HPDE6-E6E7 (cell line): ENCODE measurements at regions not wholly inside any gene's neighbourhood (a gene's known extent, or its start where the extent isn't known, plus 50 kb on each side); places are given as distances from the start of the nearest gene placed in this dataset.

Source experiments
- DNase-seq: peaks from one replicate; pipeline ENCODE4 v3.0.0; 2011; ENCODE audit warnings: missing footprints; ENCODE audit errors: extremely low spot score

GRCh38 chr3:6568999-6569493 is 291.9 kb upstream of the GRM7 start:
- DNase-seq = no peak

- no peak for DNase-seq
Measured at GRCh38 chr3:6571448-6571847, 289.5 kb upstream of the GRM7 start.

GRCh38 chr3:6577584-6577983 is 283.3 kb upstream of the GRM7 start:
- no peak for DNase-seq

GRCh38 chr3:6578526-6578925 is 282.4 kb upstream of the GRM7 start:
- DNase-seq = no peak

- no peak for DNase-seq
Measured at GRCh38 chr3:6580808-6581207, 280.1 kb upstream of the GRM7 start.

GRCh38 chr3:6585360-6585759 is 275.6 kb upstream of the GRM7 start:
- DNase-seq = no peak

GRCh38 chr3:6600237-6600636 is 260.7 kb upstream of the GRM7 start:
- no peak for DNase-seq

- DNase-seq = no peak
Measured at GRCh38 chr3:6601374-6601773, 259.5 kb upstream of the GRM7 start.

- no peak for DNase-seq
Measured at GRCh38 chr3:6602329-6602728, 258.6 kb upstream of the GRM7 start.

- DNase-seq = no peak
Measured at GRCh38 chr3:6605227-6605626, 255.7 kb upstream of the GRM7 start.

- DNase-seq = no peak
Measured at GRCh38 chr3:6608843-6609242, 252.1 kb upstream of the GRM7 start.

GRCh38 chr3:6612034-6612616 is 248.8 kb upstream of the GRM7 start:
- DNase-seq = no peak

GRCh38 chr3:6622260-6622659 is 238.7 kb upstream of the GRM7 start:
- no peak for DNase-seq

GRCh38 chr3:6622712-6623111 is 238.2 kb upstream of the GRM7 start:
- no peak for DNase-seq

- no peak for DNase-seq
Measured at GRCh38 chr3:6631376-6631775, 229.5 kb upstream of the GRM7 start.

- no peak for DNase-seq
Measured at GRCh38 chr3:6640907-6641306, 220.0 kb upstream of the GRM7 start.

GRCh38 chr3:6644070-6644929 is 216.6 kb upstream of the GRM7 start:
- no peak for DNase-seq

GRCh38 chr3:6654670-6655069 is 206.2 kb upstream of the GRM7 start:
- no peak for DNase-seq

- no peak for DNase-seq
Measured at GRCh38 chr3:6655275-6655674, 205.6 kb upstream of the GRM7 start.

- DNase-seq = no peak
Measured at GRCh38 chr3:6657591-6657990, 203.3 kb upstream of the GRM7 start.

- no peak for DNase-seq
Measured at GRCh38 chr3:6667354-6667753, 193.6 kb upstream of the GRM7 start.

- DNase-seq = no peak
Measured at GRCh38 chr3:6671363-6671762, 189.6 kb upstream of the GRM7 start.

- no peak for DNase-seq
Measured at GRCh38 chr3:6679510-6679909, 181.4 kb upstream of the GRM7 start.
